SK-MEL-5 (cell line): ENCODE measurements at regions not wholly inside any gene's neighbourhood (a gene's known extent, or its start where the extent isn't known, plus 50 kb on each side); places are given as distances from the start of the nearest gene placed in this dataset.

Source experiments
- DNase-seq: peaks from one replicate; pipeline ENCODE4 v3.0.0-alpha.2; 2016; ENCODE audit warnings: low read depth, low spot score
- in situ Hi-C: cut with HindIII; loops from 2 replicates; pipeline ENCODE4 v1.10.0; 2016; ENCODE audit warnings: low sequenced_read_pairs, high pct_unique_total_duplicates, low pct_unique_long_range_greater_than_20kb

GRCh38 chr2:216971593-216971992 lies 111.7 kb upstream of the TNP1 start:
- in situ Hi-C loops, result no loop called here
- DNase-seq, result no peak

GRCh38 chr2:216970359-216970915 lies 110.6 kb upstream of the TNP1 start:
- no peak for DNase-seq
- in situ Hi-C loops, result no loop called here

- in situ Hi-C loops, result no loop called here
- no peak for DNase-seq
These were observed 108.0 kb upstream of the TNP1 start for GRCh38 chr2:216967889-216968288.

GRCh38 chr2:216960671-216961268 lies 100.9 kb upstream of the TNP1 start:
- DNase-seq, result no peak
- in situ Hi-C loops, result no loop called here

- in situ Hi-C loops, result no loop called here
- DNase-seq, result no peak
These were observed 99.6 kb upstream of the TNP1 start for GRCh38 chr2:216959433-216959832.

- in situ Hi-C loops, result no loop called here
- no peak for DNase-seq
These were observed 97.1 kb upstream of the TNP1 start for GRCh38 chr2:216956820-216957493.

- DNase-seq, result no peak
- in situ Hi-C loops, result no loop called here
These were observed 91.3 kb upstream of the TNP1 start for GRCh38 chr2:216951171-216951570.

- DNase-seq, result no peak
- in situ Hi-C loops, result no loop called here
These were observed 90.7 kb upstream of the TNP1 start for GRCh38 chr2:216950547-216950946.

GRCh38 chr2:216949700-216950413 lies 90.0 kb upstream of the TNP1 start:
- in situ Hi-C loops, result no loop called here
- DNase-seq, result peak; percentile 46

GRCh38 chr2:216947055-216947454 lies 87.2 kb upstream of the TNP1 start:
- no peak for DNase-seq
- in situ Hi-C loops, result no loop called here

GRCh38 chr2:216944733-216945132 lies 84.9 kb upstream of the TNP1 start:
- in situ Hi-C loops, result no loop called here
- no peak for DNase-seq

GRCh38 chr2:216943109-216943508 lies 83.2 kb upstream of the TNP1 start:
- in situ Hi-C loops, result no loop called here
- DNase-seq, result no peak

- in situ Hi-C loops, result no loop called here
- DNase-seq, result no peak
These were observed 82.6 kb upstream of the TNP1 start for GRCh38 chr2:216942465-216942864.

GRCh38 chr2:216942016-216942415 lies 82.2 kb upstream of the TNP1 start:
- in situ Hi-C loops, result no loop called here
- peak; percentile 67 for DNase-seq

GRCh38 chr2:216936954-216937357 lies 77.1 kb upstream of the TNP1 start:
- in situ Hi-C loops, result no loop called here
- DNase-seq, result no peak

- in situ Hi-C loops, result no loop called here
- DNase-seq, result no peak
These were observed 74.8 kb upstream of the TNP1 start for GRCh38 chr2:216934623-216935022.

- in situ Hi-C loops, result no loop called here
- DNase-seq, result no peak
These were observed 74.3 kb upstream of the TNP1 start for GRCh38 chr2:216934151-216934550.

GRCh38 chr2:216932863-216933548 lies 73.1 kb upstream of the TNP1 start:
- no peak for DNase-seq
- in situ Hi-C loops, result no loop called here
